Kidney capillary endothelial cell (primary cell): ENCODE measurements at regions not wholly inside any gene's neighbourhood (a gene's known extent, or its start where the extent isn't known, plus 50 kb on each side); places are given as distances from the start of the nearest gene placed in this dataset.
"Not testable (repeated sequence)": the region's sequence is repeated elsewhere in the genome, so short reads cannot be mapped to it uniquely, and the experiment has no call there.

Experiments used
- DNase-seq: peaks from one replicate; pipeline ENCODE4 v3.0.0-alpha.2; 2018; ENCODE audit warnings: low spot score

DNA sequence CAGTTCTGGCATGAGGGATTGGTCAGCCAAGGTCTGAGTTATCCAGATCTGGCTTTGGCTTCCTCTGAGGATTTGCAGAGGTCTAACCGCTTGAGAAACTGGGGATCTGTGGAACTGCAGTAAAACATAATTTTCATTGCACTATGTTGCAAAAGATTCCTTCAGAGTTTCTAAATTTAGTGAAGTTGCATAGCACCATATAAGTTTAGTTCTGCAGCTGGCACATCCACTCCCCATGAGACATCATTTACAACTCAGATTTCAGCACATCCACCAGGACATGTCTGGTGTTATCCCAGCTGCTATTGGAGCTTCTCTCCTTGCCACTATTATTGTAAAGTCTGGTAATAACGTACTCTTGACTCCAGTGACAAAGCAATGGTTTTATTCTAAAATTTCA, 181.5 kb downstream of the CWF19L2 start:
- DNase-seq: no peak

DNA sequence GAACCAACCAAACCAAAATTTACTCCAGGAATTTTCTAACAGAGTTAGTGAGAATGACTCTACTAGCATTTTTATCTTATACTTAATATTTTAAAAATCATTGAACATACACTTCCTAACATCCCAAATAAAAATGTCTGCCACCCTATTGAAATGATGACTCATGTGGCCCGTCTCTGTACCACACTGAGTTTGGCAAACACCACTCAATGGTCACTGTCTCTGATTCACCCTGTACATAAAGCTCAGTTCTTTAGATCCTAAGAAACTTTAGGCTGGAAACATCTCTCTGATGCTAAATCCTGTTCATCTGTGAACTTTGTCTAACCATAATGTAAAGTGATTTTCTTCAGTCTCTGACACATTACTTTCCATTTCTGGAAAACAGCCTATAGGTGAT, 182.0 kb downstream of the CWF19L2 start:
- no peak for DNase-seq

DNA sequence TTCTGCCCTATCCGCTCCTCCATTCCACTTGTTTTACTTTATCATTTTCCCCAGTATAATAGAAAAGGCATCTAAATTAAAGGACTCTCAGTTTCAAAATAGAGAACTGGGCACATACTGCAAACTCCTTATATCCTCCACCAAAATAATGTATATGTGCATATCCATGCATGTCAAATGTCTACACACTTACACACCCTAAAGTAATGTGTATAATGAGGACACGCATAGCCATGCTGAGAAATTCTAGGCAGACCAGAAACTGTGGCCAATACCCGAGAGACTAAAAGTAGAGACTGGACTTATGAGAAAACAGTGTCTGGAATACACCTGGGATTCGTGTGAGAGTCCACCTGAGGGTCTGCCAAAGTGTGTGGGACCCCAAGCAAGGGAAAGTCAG, 183.5 kb downstream of the CWF19L2 start:
- DNase-seq: no peak

DNA sequence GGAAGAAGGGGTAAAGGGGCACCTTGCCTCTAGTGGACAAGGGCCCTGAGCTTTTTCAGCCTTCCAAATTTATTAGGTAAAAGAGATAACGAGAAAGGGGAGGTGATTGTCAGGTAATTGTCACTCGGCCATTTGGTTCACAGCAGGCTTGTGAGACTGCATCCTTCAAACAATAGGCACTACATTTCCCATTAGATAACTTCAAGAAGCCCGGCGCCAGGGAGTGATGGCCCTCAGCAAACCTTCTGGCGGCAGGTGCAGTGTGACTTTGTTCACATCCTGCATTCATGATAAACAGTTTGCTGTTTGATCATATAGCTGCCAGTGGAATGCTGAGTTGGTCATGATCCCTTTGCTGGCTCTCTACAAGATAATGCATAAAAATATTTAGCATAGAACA, 185.1 kb downstream of the CWF19L2 start:
- DNase-seq: no peak

DNA sequence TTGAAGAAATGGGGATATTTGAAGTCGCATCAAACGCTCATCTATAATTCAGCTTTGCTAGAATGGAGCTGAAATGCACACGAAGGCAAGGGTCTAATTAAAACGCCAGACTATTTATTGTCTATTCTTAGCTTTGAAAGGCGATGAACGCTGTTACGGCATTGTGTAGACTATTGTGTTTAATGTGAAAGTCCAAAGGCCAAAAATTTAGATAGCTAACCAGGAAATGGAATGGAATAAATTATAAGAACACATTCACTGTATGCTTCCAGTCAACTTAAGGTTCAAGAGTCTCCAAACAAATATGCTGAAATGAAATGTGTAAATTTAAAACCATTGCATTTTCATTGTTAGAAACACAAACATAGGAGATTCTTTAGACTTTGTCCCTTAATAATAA, 186.2 kb downstream of the CWF19L2 start:
- DNase-seq: no peak

DNA sequence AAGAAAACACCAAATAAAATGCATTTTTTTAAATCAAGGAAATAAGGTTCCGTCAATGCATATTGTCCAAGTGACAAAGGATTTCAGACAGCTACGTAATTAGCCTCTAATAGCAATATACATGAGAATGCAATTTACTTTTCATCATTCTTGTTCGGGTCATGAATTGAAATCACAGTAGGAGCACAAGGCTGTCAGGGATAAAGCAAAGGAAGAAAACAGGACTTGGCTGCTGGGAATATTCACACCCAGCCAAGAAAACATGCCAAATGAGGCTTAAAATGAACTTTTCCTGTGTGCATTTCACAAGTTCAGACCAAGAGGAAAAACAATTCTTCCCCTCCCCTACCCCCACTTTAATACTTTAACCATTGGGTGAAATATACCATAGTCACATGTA, 188.6 kb downstream of the CWF19L2 start:
- DNase-seq: no peak

DNA sequence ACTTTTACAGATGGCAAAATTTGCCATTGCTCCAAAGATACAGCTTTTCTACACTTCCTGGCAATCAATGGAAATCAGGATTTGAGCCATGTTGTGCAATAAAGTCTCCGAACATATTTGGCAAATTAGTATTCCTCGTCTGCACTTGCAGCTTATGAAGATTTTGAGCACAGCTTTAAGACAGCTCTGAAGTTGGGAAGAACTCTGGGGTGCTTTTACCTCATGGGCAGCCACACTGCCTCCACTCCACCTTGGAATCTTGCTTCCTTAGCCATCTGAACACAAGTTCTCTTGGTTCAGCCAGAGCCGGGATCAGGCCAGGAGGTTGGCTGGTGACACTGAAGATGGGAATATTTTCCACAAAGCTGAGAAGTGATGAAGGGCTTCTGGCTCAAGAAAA, 191.2 kb downstream of the CWF19L2 start:
- DNase-seq: no peak

DNA sequence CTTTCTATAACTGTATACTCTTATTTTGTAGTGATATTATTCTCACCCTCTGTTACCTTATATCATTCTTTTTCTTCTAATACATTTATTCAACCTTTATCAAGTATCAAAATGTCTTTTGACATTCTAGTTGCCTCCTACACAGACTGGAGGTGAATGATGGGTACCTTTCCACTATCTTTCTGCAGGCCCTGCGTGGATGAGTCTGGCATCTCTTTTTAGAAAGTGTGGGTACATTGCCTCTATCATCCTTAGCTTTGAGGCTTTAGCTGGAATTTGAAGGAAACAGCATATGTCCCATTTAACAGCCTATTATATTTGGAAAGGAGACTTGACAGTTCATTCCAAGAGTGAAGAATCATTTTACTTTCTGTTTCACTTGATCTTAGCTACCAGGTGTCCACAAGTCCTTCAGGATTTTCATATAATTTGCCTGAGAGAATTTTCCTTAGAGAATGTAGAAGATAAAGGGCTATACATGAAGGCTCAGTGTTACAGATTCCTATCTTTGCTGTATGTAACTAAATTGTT, 192.0 kb downstream of the CWF19L2 start:
- no peak for DNase-seq

DNA sequence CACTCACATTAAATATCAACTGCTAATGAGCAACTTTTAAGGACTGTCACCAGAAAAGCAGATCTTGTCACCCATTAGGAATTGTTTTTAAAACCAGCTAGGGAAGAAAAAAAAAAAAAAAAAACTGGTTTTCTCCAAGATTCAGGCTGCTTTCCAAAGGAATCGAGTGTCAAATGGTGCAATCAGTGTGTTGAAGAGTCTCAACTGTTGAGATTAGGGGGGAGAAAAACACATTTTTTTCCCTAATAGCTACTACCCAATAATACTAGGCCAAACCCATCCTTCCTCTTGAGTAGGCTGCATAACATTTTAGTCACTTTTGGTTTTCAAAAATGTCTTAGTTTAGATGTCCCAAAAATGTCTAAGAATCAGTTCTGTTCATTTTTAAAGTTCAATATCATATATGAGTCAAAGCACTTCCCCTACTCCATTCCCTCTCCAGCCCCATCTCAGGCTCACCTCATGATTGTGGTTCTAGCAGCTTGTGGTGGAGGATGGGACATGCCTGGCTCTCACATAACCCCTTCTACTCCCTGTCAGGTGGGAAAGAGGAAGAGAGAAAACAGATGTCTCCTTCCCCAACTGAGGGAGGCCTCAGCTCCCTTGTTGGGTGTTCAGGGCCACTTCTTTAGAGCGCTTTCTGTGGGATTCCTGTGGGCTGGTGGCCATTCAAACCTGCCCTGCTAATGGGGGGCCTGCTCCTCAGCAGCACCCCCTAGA, 193.6 kb downstream of the CWF19L2 start:
- DNase-seq: no peak

DNA sequence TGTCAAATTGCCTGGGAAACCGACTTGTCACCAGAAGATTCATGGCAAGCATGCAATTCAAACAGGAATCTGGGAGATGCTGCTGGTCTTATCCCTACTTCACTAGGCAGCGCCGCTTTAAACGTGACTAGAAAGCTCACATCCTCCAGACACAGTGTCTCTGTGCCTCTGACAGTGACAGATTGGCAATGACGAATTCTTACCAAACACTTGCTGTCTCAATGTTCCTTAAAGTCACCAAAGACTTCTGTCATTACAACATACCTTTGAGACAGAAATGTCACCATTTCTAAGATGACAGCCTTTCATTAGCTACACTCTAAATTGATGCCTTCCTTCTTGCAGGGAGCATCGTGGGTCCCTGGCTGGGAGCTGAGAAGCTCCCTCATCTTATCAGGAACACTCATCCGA, 197.8 kb downstream of the CWF19L2 start:
- DNase-seq: peak; percentile 3

DNA sequence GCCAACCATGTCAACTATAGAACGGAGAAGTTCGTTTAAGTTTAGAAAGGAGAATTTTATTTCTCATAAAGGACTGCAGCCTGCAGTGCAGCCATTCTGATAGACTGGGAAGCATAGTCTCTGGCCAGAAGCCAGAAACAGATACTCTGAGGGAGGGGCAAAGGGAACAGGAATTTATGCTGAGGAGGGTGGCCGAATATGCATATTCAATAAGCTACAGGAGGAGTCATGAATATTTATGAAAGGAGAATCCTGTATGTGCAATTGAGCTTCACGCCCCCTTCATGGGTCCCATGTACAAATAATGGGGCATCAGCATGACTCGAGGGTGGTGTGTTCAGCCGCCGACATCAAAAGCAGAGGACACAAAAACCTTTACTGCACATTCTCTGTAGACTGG, 199.9 kb downstream of the CWF19L2 start:
- no peak for DNase-seq

DNA sequence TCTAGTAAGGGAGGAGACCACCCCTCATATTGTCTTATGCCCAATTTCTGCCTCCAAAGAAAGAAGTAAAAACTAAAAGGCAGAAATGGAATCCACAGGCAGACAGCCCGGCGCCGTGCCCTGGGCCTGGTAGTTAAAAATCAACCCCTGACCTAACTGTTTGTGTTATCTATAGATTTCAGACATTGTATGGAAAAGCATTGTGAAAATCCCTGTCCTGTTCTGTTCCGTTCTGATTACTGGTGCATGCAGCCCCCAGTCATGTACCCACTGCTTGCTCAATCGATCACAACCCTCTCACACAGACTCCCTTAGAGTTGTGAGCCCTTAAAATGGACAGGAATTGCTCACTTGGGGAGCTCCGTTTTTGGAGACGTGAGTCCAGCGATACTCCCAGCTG, 204.0 kb downstream of the CWF19L2 start:
- not testable (repeated sequence) for DNase-seq

DNA sequence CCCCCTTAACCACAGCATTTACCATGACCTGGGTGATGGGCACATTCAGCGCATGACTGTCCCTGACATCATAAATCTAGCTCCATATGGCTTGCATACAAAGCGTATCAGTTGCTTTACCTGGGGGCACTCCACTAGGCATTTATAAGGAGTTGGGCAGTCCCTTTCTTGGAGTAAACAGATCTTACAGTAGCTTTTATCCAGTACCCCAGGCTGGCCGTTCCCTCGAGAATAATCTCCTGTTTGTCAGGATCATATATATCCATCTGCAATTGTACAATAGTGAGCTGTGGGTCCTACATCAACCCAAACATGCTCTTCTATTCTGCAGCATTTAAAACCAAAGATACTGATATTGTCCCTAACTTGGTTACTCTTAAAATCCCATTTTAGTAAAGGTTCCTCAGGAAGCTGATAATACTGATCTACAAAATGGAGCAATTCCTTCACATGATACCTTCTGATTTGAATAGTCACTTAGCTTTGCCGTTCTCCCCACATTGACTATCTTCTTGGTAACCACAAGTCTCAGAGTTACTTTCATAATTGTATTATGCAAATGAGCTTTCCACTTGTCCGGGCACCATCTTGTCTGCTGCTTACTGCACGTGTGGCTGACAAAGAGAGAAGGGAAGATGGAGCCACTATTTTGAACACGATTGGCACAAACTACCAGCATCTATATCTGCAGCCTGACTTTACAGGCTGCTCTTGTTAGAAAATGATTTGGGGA, 205.0 kb downstream of the CWF19L2 start:
- no peak for DNase-seq

DNA sequence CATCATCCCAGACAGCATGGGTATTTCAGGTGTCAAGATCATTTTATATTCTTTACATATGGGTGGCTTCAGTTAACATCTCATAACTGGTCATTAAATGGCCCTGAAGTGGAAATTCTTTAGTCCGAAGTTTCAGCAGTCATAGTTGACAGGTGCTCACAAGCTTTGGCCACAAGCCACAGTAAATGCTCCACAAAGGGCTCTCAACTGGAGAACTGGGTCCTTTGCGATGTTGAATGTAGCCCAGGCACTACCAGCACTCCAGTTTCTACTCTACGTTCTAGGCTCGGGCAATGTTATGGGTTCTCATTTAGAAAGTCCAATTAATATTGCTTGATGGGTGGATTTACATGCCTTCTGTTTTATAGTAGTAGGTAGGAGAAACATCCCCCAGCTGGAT, 206.3 kb downstream of the CWF19L2 start:
- DNase-seq: no peak

DNA sequence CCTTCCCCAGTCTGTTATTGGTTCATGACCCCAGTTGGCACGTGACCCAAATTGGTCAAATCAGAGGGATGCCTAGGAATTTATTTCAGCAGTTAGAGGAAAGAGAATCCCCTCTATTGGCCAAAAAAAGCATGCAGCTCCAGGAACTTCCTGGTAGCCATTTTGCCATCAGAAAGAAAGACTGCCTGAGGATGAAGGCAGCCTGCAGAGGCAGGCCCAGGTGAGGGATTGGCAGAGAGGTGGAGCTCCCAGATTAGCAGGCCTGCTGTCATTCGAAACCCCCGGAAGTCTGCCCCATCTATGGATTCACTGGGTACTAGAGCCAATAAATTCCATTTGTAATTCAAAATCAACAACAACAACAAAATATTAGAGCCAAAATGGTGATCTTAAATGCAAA, 207.6 kb downstream of the CWF19L2 start:
- DNase-seq: no peak

DNA sequence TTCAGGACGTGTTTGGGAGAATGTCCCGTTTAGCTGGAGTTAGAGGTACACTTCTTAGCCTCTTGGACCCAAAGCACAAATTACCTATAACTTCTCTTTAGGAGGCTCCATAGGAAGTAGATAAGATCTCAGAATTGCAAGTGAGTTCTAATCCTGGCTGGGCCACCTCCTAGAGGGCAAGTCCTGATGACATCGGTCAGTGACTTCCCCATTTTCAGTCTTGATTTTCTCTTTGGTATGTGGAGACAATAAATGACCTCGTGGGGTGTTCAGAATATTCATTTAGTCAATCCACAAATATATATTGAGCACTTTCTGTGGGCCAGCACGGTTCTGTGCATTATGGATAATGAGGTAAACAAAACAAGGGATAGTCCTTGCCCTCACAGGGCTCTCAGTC, 208.6 kb downstream of the CWF19L2 start:
- DNase-seq: no peak

DNA sequence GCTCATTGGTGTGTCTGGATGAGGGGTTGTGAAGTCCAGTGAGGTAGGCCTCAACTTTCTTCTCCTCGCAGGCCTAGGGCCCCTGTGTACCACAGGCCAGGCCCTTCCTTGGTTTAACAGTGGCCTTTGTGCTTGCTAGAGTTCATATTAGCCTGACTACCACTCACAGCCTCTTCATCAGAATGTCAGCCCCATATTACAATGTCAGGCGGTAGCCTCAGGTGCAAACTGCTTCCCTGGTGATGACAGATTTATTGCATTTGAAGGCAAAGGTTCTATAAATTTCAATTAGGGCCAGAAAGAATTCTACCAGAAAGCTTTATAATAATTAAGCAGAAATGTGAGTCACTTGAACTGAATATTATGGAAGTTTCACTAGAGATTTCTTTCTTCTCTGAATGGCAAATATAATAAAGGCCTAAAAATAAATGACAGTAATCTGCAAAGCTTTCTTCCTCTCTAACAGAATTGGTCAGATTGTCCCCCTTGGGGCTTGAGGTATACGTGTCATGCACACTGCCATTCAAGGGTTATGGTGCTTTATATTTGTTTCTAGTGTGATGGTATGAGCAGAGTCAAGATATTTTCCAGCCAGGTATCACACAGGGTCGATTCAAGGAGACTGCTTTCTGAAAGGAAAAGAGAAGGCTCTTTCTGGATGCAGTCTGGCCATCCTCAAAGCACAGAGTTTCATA, 210.3 kb downstream of the CWF19L2 start:
- no peak for DNase-seq

DNA sequence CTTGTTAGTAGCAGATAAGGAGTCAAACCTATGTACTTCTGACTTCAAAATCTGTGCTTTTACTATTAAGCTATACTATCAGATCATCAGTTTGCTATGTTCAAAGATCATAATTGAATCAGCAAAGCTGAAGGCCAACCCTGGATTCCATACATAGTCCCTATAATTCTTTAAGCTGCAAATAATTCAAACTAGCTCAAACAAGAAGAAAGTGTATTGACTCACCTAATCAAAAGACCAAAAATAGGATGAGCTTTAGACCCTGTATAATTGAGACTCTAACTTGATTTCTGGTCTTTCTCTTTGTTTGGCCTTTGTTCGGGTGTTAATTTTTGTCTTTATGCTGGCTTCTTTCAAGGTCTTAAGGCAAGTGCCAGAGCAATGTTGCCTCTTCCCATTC, 213.7 kb downstream of the CWF19L2 start:
- no peak for DNase-seq

DNA sequence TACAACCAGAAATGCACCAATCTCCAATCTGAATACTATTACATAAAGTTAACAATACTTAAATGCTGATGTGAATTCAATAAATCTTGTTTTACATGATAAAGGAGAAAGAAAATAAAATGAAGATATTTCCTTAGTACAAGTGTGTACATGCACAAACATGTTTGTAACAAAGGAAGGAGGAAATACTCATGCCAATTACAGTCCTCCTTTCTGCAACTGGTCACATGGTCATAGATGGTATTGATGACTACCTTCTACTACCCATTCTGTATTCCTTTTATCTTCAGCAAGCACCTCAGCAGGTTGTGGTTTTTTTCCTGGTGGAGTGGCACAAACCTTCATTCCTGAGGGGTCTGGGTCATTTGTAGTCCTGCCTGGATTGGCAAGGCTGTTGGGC, 214.2 kb upstream of the GUCY1A2 start:
- no peak for DNase-seq

DNA sequence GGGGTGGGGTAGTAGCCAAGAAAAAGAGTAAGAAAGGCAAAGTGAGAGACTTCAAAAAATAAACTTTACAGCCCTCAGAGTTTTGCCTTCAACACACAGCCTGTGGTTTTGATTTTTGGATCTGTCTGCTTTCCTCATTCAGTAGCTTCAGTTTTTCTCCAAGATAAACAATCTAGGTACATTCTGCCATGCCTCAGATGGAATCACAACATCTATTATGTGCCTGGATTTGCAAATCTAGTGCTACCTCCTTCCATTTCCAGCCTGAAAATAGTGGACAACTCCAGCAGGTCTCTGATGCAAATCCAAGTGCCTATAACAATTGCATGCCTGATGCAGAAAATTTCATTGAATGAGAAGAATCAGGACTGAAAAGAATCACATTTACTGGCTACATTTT, 206.6 kb upstream of the GUCY1A2 start:
- no peak for DNase-seq

DNA sequence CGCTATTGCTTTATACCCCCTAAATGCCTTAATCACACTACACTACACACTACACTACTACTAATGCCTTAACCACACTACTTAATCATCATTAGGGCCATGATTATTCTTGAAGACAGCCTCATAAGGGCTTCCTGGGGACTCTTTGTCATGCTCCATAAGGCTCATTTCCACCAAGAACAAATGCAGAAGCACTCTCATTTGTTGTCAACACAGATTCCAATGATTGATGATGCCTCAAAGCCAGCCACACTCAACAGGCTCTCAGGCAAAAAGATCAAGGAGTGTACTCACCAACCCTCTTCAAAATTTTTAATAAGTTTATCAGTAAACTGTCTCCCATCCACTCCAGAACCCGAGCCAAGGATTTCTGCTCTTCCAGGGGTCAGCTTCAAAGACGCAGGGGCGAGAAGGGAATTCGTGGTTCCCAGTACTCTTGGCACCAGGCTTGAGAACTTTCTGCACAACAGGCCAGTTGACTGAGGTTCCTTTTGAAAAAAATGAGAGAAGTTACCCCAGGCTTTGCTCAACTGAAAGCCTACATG, 204.7 kb upstream of the GUCY1A2 start:
- no peak for DNase-seq

DNA sequence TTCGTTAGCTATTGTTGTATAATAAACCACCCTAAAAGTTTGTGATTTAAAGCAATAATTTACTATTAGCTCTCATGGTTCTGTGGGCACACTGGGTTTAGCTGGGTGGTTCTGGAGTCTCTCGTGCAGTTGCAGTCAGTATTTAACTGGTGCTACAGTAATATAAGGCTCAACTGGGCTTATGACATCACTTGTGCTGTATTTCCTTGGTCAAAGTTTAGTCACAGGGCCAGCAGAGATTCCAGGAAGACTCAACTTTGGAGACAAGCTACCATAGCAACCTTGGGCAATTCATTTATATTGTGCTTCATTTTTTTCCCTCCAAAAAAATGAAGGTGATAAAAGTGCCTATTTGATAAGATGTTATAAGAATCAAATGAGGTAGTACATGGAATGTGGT, 204.2 kb upstream of the GUCY1A2 start:
- no peak for DNase-seq
